GM19239 (cell line): ENCODE measurements at regions not wholly inside any gene's neighbourhood (a gene's known extent, or its start where the extent isn't known, plus 50 kb on each side); places are given as distances from the start of the nearest gene placed in this dataset.
"Not testable (repeated sequence)": the region's sequence is repeated elsewhere in the genome, so short reads cannot be mapped to it uniquely, and the experiment has no call there.

Experiments used
- DNase-seq: peaks from one replicate; pipeline ENCODE4 v3.0.0; 2011; ENCODE audit warnings: low spot score; ENCODE audit not compliant: insufficient read length
- FAIRE-seq: peaks from 2 replicates; lab custom pipeline; 2011; peaks lifted over from hg19 to GRCh38; lab: Jason Lieb, UNC

DNA sequence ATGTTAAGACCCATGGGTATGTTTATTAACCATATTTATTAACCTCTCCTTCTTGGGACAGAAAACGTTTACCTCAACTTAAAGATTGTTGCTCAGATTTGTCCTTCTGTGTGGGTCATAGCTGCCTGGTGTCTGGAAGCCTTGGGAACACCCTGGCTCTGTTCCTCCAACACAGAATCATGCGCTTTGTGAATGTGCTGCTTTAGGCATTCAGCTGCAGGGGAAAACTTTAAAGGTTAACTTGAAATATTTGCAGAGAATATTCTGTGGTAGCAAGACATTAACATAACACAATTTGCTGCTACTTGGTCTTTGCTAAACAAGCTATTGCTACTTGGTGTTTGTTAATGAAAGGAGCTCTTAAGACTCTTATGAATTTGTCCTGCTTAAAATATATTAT is 50.5 kb upstream of the THOC3 start:
- not testable (repeated sequence) for FAIRE-seq, DNase-seq

DNA sequence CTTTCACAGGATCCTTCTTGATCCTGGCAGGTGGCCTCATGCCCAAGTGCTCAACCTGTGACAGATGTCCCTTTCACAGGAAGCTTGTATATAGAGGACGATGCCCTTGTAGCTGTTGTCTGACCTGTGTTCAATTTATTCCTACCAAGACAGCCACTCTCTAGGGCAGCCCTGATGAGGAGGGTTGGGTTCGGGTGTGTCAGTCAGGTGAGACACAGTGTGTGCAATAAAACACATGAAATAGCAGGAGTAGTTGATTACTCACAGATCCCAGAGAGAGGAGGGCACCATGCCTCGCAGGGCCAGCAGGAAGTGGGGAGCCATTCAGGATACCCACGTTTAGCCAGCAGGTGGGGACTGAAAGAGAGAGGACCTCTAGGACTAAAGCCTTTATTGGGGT is 52.7 kb upstream of the THOC3 start:
- not testable (repeated sequence) for DNase-seq, FAIRE-seq

DNA sequence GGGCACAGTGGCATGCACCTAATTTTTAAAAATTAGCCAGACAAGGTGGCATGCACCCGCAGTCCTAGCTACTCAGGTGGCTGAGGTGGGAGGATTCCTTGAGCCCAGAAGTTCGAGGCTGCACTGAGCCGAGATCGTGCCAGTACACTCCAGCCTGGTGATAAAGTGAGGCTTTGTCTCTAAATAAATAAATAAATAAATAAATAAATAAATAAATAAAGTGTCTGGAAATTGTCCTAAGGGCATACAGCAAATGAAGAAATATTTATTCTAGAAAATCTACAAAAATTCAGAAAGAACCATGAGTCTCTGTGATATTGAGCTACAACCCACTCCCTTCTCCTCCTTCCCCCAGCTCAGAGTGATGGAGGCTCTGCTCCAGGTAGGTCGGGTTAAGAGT is 55.4 kb upstream of the THOC3 start:
- not testable (repeated sequence) for FAIRE-seq, DNase-seq

DNA sequence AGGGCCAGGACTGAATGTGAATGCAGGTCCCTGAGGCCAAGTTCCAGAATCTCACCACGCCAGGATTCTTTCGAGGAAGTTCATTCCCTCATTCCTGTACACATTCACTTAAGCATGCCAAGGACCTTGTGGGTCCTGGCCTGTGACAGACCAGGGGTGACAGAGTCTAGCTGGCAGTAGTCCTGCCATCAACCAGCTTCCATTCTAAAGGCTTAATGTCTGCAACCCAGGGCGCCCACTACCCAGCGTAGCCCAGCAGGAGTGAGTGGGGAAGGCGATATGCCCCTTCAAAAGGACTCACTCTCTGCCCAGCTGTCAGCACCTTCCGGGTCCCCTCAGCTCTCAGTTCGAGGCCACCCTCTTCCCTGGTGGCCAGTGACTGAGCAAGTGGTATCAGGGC is 61.3 kb upstream of the THOC3 start:
- DNase-seq, FAIRE-seq: not testable (repeated sequence)

DNA sequence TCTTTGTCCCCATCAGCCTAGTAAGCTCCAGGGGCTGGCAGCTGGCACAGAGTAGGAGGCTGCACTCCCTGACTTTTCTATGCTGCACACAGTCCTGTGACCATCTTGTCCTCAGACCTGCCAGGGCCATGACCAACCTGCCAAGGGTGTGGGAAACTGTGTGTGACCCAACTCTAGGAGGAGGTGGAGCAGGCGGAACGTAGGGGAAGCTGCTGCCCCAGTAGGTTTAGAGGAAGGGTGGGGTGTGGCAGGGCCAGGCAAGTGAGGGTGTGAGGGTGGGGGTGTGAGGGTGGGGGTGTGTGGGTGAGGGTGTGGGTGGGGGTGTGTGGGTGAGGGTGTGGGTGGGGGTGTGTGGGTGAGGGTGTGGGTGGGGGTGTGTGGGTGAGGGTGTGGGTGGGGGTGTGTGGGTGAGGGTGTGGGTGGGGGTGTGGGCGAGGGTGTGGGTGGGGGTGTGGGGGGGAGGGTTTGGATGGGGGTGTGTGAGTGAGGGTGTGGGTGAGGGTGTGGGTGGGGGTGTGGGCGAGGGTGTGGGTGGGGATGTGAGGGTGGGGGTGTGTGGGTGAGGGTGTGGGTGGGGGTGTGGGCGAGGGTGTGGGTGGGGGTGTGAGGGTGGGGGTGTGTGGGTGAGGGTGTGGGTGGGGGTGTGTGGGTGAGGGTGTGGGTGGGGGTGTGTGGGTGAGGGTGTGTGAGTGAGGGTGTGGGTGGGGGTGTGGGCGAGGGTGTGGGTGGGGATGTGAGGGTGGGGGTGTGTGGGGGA is 62.4 kb upstream of the THOC3 start:
- FAIRE-seq, DNase-seq: not testable (repeated sequence)

DNA sequence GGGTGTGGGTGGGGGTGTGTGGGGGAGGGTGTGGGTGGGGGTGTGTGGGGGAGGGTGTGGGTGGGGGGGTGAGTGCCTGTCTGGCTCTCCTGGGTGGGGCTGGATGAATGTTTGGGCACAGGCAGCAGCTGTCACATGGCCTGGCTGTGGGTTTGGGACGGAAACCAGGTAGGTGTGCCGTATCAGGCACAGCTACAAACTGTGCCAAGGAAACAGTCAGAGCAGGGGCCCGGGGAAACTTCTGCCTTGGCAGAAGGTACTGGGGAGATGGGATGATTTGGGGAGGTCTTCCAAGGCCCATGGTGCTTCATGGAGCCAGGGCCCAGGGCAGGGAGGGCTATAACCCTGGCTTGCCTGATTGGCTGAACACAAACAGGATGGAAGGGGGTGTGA is 63.0 kb upstream of the THOC3 start:
- FAIRE-seq: not testable (repeated sequence)

DNA sequence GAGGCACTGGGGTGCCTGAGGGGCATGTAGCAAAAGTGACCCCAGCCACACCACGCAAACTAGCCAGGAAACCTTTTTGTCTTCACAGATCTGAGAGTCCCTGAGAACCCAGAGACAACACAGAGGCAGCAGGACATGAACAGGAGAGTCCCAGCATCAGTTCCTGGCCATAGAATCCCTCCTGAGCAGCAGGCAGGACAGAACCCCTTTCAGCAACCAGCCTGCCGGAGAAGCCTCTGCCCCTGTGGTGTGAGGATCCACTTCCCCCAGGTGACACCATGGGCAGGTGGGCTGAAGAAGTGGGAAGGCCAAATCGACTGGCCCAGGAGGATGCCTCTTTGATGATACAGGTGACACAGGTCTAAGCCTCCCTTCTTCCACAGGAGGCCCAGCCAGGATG is 65.1 kb upstream of the THOC3 start:
- not testable (repeated sequence) for FAIRE-seq, DNase-seq

More for the DNA sequence above, 63.0 kb upstream of the THOC3 start:
- DNase-seq: not testable (repeated sequence)

DNA sequence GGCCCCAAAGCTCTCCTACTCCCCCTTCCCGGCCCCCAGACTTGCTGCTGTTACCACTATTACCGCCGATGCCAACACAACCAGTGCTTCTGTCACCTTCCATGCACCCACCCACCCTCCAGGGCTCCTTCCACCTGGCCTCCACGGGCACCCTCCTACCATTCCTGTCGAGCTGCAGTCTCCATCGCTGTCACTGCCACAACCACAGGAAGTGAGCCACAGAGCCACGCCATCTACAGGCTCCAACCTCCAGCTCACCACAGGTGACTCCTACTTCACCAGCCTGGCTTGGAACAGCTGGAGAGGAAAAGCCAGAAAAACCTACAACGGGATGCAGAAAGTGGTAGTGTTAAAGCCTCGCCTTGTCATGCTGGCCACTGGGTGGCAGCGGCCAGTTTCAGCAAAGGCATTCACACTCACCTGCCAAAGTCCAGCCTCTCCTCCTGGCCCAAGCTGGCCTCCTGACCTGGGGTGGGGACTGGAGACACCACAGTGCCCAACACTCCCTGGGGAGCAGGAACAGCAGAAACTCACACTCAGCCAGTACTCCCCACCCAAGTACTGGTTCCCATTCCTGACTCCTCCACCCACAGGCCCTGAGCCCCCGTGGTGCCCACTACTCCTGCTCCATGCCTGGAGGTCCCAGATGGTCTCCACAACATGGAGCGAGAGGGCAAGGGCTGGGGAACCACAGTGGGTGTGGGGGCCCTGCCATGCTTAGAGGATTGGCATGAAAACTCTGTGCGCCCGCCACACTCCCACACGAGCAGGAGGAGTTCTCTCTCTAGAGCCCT is 66.5 kb upstream of the THOC3 start:
- not testable (repeated sequence) for FAIRE-seq, DNase-seq

DNA sequence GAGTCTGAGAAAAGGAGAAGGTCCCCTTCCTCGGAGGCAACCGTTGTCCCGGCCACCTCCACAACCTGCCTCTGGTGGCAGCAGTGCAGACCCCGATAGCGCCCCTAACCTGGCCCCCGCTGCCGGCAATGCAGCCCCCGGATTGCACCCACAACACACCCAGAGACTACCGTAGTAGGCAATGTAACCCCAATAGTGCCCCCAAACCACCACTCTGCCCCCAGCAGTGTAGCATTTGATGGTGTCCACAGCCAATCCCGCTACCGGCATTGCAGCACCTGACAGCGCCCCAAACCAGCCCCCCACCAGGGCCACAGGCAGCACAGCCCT is 67.1 kb upstream of the THOC3 start:
- not testable (repeated sequence) for FAIRE-seq, DNase-seq

DNA sequence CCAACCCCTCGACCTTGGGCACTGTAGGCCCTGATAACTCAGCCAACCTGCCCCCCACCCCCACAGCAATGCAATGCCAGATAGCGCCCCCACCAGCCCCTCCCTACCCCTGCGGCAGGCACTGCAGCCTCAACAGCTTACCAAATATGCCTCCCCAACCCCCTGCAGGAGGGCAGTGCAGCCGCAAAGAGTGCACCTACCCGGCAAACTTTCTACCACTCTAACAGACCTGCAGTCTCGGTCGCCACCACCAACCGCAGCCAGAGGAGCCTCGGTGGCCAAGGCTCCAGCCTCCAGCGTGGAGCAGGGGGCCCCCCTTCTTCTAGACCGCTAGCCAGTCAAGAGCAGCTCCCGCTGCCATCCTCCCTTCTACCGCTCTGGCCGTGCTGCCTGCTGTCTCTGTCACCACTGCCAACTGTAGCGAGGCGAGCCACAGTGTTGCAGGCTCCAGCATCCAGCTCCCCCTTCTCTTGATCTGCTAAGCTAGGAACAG is 67.7 kb upstream of the THOC3 start:
- DNase-seq, FAIRE-seq: not testable (repeated sequence)

DNA sequence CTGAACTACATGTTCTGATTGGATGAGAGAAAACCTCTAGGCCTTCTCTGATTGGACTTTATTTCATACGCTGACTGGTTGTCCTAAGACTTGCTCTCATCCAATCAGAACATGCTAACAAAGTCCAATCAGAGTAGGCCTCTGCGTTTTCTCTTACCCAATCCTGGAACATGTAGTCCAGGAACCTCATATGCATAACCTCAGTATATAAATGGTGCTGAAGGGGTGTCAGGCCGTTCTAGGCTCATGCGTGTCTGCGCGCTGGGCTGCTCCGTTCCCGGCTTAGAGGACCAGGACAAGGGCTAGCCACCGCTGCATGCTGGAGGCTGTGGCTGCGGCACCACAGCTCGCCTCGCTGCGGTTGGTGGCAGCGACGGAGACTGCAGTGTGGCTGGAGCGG is 68.3 kb upstream of the THOC3 start:
- not testable (repeated sequence) for FAIRE-seq, DNase-seq

DNA sequence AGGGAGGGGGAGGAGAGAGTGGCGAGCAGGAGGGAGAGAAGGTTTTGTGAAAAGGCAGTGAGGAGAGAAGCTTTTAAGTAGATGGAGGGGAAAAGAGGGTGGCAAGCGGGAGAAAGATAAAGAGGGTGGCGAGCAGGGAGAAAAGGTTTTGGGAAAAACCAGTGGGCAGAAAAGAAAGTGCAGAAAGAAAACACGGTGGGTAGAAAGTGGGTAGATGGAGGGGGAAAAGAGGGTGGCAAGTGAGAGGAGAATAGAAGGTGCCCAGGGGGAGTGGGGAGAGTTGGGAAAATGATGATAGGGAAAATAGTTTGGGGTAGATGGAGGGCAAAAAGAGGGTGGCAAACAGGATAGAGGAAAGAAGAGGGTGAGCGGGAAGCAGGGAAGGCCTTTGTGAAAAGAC is 69.1 kb upstream of the THOC3 start:
- not testable (repeated sequence) for DNase-seq, FAIRE-seq

DNA sequence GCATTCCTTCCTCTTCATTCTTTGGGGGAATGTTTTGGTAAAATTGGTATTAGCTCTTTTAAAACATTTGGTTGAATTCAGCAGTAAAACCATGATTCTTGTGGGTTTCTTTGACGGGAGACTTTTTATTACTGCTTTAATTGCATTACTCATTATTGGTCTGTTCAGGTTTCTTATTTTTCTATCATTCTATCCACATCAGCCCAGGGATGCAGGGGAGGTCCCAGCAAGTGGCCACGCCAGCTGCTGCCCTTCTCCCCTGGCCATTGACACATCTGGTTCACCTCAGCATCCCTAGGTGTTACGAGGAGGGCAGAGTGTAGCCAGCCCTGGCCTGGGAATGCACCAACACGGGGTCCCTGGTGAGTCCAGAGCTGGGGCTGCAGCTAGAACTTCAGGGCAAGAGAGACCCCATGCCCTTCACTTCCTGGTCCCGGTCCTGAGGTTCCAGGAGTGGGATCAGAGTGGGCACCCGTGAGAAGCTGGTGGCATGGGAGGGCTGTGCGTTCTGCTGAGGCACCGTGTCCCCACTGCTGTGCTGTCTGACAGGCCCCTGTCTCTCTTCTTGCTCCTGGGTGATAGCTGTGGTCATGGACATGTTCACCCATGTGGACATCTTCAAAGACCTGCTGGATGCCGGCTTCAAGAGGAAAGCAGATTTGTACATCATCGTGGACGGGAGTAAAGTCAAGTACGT is 72.1 kb upstream of the THOC3 start:
- FAIRE-seq: not testable (repeated sequence)

DNA sequence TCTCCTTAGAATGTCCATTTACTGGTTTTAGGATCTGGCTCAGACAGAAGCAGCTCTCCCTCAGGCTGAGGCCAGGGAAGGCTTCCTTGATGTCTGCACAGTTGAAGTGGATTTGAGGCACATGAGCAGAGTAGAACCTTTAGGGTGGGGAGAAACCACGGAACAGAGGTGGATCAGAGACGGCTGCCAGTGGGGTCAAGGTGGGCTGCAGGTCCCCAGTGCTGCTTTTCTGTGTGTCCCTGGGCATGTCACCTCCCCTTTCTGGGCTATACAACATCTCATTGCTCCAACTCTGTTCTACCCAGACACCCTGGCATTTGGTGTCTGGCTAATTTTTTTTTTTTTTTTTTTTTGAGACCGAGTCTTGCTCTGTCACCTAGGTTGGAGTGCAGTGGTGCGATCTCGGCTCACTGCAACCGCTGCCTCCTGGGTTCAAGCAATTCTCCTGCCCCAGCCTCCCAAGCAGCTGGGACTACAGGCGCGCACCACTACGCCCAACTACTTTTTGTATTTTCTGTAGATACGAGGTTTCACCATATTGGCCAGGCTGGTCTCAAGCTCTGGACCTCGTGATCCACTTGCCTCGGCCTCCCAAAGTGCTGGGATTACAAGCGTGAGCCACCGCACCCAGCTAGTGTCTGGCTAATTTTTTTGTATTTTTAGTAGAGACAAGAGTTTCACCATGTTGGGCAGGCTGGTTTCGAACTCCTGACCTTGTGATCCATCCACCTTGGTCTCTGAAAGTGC is 73.3 kb upstream of the THOC3 start:
- not testable (repeated sequence) for DNase-seq

More for the DNA sequence above, 72.1 kb upstream of the THOC3 start:
- DNase-seq: not testable (repeated sequence)

DNA sequence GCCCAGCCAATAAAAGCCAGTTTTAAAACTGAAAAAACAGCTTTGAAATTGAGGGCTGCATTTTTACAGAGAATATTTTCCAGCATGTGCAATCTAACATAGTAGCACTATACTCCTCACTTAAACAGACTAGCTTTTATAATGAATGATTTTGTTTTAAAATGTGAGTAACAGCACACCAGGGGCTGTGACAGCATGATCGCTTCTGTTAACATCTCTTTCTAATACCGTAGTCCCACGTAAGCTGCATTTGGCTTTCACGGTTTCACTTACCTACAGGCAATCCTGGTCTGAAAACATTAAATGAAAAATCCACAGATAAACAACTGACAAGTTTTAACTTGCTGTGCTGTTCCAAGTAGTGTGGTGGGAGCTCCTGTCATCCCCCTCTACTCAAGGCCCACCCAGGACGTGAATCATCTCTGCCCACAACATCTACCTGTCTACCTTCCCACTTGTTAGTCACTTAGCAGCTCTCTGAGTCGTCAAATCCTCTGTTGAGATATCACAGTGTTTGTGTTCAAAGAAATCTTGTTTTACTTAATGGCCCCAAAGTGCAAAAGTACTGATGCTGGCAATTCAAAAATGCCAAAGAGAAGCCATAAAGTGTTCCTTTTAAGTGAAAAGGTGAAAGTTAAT is 74.0 kb upstream of the THOC3 start:
- FAIRE-seq, DNase-seq: not testable (repeated sequence)

More for the DNA sequence above, 73.3 kb upstream of the THOC3 start:
- not testable (repeated sequence) for FAIRE-seq

DNA sequence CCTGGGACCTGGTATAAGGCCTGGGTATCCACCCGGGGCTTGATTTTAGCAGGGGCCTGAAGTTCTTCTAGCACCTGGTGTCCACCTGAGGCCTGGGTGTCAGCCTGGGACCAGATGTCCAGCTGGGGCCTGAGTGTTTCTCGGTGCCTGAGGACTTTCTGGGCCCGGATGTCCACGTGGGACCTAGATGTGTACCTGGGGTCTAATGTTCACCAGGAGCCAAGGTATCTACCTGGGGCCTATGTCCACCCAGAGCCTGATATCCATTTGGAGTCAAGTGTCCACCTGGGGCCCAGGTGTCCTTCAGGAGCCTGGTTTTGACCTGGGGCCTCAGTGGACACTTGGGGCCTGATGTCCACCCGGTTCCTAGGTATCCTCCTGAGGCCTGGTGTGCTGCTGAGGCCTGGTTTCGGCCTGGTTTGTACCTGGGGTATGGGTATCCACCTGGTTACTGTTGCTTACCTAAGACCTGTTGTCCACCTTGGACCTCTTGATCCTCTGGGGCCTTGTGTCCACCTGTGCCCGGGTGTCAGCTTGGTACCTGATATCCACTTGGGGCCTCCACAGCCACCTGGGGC is 75.2 kb upstream of the THOC3 start:
- not testable (repeated sequence) for FAIRE-seq, DNase-seq

DNA sequence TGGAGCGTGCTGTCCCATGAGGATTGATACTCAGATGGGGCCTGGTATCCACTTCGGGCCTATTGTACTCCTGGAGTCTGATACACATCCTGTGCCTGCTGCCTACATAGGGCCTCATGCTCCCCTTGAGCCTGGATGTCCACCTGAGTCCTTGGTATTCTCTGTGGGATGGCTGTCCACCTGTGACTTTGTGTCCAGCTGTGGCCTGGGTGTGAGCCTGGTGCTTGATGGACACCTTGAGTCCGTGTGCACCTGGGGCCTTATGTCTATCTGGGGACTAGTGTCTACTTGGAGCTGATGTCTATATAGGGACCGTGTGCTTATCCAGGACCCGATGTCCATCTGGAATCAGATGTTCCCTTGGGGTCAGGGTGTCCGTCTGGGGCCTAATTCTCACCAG is 75.9 kb upstream of the THOC3 start:
- DNase-seq, FAIRE-seq: not testable (repeated sequence)

DNA sequence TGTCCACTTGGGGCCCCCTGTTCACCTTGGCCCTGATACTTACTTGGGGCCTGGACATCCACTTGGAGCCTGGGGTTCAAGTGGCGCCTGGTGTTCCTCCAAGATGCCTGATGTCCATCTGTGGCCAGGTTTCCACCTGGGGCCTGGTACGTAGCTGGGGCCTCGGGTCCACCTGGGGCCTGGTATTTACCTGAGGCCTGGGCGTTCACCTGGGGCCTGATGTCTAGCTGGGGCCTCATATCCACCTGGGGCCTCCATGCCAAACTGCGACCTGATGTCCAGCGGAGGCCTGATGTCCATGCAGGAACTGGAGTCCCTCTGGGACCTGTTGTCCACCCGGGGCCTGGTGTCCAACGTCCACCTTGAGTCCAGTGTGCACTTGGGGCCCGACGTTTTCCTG is 76.3 kb upstream of the THOC3 start:
- not testable (repeated sequence) for FAIRE-seq, DNase-seq

DNA sequence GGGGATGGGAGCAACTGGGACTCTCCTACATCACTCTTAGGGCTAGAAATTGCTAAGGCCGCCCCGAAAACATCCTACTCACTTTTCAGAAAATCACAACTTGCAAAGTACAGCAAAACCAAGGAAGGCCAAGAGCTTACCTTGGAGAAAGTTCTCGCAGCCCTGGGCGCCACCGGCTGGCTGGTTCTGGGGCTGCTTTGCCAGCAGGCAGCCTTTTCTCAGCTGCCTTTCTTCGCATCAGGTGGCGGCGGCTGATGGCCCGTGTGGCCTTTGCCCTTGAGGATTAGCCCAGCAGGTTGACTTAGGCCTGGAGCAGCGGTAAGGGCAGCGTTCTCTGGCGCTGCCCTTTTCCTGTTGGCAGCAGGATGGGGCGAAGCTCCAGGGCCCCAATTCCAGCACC is 77.3 kb upstream of the THOC3 start:
- DNase-seq, FAIRE-seq: not testable (repeated sequence)
